K562 (cell line): ENCODE measurements at regions not wholly inside any gene's neighbourhood (a gene's known extent, or its start where the extent isn't known, plus 50 kb on each side); places are given as distances from the start of the nearest gene placed in this dataset.

ENCODE experiments used
- TEAD2 ChIP-seq: fragments of 450-650 bp; IDR thresholded peaks from 2 replicates; pipeline ENCODE4 v1.6.1; 2016; ENCODE audit warnings: missing genetic modification characterization, control low read depth, missing compliant biosample characterization
- YBX1 ChIP-seq: fragments of 450-650 bp; IDR thresholded peaks from 2 replicates; pipeline ENCODE4 v1.7.1; 2016; ENCODE audit warnings: mild to moderate bottlenecking
- ZEB2 ChIP-seq: fragments of 450-650 bp; IDR thresholded peaks from 2 replicates; pipeline ENCODE4 v1.6.1; 2016
- TF ChIP-seq, protein P1 (sequence below): sonication (generic); formaldehyde crosslinking; IDR thresholded peaks from 2 replicates; pipeline ENCODE4 v1.5.0; 2020; ENCODE audit warnings: missing genetic modification reagents
- TF ChIP-seq, protein P2 (sequence below): fragments of 250-450 bp; sonication (Bioruptor Pico); IDR thresholded peaks from 2 replicates; pipeline ENCODE4 v1.8.0; 2021; ENCODE audit warnings: moderate library complexity, mild to moderate bottlenecking, inconsistent platforms
- TF ChIP-seq, protein P3 (sequence below), 2 experiments: fragments of 450-650 bp; formaldehyde crosslinking in 1 of 2; IDR thresholded peaks; 2 replicates each; pipeline versions ENCODE4 v1.4.0 to v1.6.1; 2014 to 2020; ENCODE audit warnings: mild to moderate bottlenecking in 2 of 2, borderline replicate concordance in 1 of 2, low read depth in 1 of 2
- TF ChIP-seq, protein P4 (sequence below), 3 experiments: IDR thresholded peaks in 2 of 3; conservative IDR thresholded peaks in 1 of 3; 2 replicates each; pipeline ENCODE4 v1.5.1; 2011 to 2012; ENCODE audit warnings: low read length in 3 of 3, mild to moderate bottlenecking in 3 of 3, control low read depth in 2 of 3, improper control_type of control experiment in 1 of 3, inconsistent platforms in 1 of 3, low read depth in 1 of 3, mixed read lengths in 1 of 3, moderate library complexity in 1 of 3; ENCODE audit not compliant: insufficient read depth in 2 of 3
- TF ChIP-seq, protein P5 (sequence below), 2 experiments: fragments of 450-650 bp; IDR thresholded peaks; 2 replicates each; pipeline ENCODE4 v1.6.1; 2016; ENCODE audit warnings: mild to moderate bottlenecking in 2 of 2, borderline replicate concordance in 1 of 2, low read depth in 1 of 2, moderate library complexity in 1 of 2

DNA sequence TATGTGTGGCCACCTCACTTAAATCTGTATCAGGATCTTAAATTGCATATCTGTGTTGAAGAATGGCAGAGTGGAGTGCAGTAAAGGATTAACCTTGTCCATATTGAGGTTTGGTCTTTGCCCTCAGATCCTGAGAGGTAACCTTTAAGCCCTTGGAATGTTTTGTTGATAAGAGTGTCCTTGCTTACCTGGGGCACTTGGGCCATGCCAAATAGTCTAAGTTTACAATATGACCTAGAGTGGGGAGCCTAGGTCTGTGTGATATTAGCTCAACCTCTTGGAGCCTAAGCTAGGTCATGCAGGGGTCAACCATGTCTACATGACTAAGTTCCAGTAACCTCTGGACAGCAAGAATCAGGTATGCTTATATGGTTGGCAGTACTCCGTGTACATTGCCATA lies 792.5 kb downstream of the DIAPH3 start:
- TF ChIP-seq, protein P1, sequence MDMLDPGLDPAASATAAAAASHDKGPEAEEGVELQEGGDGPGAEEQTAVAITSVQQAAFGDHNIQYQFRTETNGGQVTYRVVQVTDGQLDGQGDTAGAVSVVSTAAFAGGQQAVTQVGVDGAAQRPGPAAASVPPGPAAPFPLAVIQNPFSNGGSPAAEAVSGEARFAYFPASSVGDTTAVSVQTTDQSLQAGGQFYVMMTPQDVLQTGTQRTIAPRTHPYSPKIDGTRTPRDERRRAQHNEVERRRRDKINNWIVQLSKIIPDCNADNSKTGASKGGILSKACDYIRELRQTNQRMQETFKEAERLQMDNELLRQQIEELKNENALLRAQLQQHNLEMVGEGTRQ (CRISPR knock-in tag): no peak
- TF ChIP-seq, protein P2, sequence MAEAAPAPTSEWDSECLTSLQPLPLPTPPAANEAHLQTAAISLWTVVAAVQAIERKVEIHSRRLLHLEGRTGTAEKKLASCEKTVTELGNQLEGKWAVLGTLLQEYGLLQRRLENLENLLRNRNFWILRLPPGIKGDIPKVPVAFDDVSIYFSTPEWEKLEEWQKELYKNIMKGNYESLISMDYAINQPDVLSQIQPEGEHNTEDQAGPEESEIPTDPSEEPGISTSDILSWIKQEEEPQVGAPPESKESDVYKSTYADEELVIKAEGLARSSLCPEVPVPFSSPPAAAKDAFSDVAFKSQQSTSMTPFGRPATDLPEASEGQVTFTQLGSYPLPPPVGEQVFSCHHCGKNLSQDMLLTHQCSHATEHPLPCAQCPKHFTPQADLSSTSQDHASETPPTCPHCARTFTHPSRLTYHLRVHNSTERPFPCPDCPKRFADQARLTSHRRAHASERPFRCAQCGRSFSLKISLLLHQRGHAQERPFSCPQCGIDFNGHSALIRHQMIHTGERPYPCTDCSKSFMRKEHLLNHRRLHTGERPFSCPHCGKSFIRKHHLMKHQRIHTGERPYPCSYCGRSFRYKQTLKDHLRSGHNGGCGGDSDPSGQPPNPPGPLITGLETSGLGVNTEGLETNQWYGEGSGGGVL (CRISPR knock-in tag): no peak
- TF ChIP-seq YBX1 (no peak), ZEB2 (no peak), TEAD2 (tag) (no peak)
- TF ChIP-seq, protein P3, sequence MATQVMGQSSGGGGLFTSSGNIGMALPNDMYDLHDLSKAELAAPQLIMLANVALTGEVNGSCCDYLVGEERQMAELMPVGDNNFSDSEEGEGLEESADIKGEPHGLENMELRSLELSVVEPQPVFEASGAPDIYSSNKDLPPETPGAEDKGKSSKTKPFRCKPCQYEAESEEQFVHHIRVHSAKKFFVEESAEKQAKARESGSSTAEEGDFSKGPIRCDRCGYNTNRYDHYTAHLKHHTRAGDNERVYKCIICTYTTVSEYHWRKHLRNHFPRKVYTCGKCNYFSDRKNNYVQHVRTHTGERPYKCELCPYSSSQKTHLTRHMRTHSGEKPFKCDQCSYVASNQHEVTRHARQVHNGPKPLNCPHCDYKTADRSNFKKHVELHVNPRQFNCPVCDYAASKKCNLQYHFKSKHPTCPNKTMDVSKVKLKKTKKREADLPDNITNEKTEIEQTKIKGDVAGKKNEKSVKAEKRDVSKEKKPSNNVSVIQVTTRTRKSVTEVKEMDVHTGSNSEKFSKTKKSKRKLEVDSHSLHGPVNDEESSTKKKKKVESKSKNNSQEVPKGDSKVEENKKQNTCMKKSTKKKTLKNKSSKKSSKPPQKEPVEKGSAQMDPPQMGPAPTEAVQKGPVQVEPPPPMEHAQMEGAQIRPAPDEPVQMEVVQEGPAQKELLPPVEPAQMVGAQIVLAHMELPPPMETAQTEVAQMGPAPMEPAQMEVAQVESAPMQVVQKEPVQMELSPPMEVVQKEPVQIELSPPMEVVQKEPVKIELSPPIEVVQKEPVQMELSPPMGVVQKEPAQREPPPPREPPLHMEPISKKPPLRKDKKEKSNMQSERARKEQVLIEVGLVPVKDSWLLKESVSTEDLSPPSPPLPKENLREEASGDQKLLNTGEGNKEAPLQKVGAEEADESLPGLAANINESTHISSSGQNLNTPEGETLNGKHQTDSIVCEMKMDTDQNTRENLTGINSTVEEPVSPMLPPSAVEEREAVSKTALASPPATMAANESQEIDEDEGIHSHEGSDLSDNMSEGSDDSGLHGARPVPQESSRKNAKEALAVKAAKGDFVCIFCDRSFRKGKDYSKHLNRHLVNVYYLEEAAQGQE (IDR thresholded peaks at IDR 0.05; ENCODE audit: borderline replicate concordance): no peak
- TF ChIP-seq, protein P3 (CRISPR knock-in tag; IDR thresholded peaks at IDR 0.05; ENCODE audit: low read depth): no peak
- TF ChIP-seq, protein P4, sequence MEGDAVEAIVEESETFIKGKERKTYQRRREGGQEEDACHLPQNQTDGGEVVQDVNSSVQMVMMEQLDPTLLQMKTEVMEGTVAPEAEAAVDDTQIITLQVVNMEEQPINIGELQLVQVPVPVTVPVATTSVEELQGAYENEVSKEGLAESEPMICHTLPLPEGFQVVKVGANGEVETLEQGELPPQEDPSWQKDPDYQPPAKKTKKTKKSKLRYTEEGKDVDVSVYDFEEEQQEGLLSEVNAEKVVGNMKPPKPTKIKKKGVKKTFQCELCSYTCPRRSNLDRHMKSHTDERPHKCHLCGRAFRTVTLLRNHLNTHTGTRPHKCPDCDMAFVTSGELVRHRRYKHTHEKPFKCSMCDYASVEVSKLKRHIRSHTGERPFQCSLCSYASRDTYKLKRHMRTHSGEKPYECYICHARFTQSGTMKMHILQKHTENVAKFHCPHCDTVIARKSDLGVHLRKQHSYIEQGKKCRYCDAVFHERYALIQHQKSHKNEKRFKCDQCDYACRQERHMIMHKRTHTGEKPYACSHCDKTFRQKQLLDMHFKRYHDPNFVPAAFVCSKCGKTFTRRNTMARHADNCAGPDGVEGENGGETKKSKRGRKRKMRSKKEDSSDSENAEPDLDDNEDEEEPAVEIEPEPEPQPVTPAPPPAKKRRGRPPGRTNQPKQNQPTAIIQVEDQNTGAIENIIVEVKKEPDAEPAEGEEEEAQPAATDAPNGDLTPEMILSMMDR (IDR thresholded peaks at IDR 0.05 in 2 of 3, conservative IDR thresholded peaks at IDR 0.05 in 1 of 3; ENCODE audit: insufficient read depth in 2 of 3, low read depth in 1 of 3, low read length in 3 of 3): no peak
- TF ChIP-seq, protein P5, sequence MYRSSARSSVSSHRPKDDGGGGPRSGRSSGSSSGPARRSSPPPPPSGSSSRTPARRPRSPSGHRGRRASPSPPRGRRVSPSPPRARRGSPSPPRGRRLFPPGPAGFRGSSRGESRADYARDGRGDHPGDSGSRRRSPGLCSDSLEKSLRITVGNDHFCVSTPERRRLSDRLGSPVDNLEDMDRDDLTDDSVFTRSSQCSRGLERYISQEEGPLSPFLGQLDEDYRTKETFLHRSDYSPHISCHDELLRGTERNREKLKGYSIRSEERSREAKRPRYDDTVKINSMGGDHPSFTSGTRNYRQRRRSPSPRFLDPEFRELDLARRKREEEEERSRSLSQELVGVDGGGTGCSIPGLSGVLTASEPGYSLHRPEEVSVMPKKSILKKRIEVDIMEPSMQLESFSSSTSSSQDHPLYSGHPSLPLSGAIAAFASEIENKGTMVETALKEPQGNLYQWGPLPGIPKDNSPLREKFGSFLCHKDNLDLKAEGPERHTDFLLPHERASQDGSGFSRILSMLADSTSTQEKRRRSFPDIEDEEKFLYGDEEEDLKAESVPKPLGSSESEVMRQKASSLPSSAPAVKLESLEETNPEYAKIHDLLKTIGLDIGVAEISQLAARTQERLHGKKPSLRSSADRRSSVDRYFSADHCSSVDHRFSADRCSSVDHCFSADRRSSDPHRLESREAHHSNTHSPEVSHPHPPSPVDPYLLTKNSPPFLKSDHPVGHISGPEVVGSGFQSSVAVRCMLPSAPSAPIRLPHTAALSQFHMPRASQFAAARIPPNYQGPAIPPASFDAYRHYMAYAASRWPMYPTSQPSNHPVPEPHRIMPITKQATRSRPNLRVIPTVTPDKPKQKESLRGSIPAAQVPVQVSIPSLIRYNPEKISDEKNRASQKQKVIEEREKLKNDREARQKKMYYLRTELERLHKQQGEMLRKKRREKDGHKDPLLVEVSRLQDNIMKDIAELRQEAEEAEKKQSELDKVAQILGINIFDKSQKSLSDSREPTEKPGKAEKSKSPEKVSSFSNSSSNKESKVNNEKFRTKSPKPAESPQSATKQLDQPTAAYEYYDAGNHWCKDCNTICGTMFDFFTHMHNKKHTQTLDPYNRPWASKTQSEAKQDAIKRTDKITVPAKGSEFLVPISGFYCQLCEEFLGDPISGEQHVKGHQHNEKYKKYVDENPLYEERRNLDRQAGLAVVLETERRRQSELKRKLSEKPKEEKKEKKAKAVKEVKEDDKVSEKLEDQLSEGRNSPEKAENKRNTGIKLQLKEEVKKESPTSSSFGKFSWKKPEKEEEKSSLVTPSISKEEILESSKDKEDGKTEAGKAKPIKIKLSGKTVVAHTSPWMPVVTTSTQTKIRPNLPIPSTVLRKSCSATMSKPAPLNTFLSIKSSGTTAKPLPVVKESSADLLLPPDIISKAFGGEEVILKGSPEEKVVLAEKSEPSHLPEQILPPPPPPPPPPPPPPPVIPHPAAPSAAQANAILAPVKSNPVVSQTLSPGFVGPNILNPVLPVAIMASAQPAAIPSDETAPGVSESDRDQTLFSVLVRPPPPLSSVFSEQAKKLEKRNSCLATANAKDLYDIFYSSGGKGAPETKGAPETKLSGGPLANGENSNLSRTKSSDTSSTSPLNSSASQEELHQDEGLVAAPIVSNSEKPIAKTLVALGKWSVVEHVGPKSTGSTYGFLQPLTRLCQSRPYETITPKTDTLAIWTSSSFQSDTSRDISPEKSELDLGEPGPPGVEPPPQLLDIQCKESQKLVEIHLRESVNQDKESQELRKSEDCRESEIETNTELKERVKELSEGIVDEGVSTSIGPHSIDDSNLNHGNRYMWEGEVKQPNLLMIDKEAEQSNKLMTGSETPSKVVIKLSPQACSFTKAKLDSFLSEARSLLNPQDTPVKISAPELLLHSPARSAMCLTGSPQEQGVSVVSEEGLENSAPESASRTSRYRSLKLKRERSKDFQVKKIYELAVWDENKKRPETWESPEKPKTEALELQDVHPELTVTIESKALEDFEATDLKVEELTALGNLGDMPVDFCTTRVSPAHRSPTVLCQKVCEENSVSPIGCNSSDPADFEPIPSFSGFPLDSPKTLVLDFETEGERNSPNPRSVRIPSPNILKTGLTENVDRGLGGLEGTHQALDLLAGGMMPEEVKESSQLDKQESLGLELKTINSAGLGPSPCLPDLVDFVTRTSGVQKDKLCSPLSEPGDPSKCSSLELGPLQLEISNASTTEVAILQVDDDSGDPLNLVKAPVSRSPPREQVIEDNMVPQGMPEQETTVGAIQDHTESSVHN (IDR thresholded peaks at IDR 0.05; ENCODE audit: borderline replicate concordance in 1 of 2, low read depth in 1 of 2): no peak
